Liver (tissue), 8 donors: ENCODE measurements at regions not wholly inside any gene's neighbourhood (a gene's known extent, or its start where the extent isn't known, plus 50 kb on each side); places are given as distances from the start of the nearest gene placed in this dataset.

ENCODE experiments used
- DNase-seq: peaks from one replicate; pipeline ENCODE4 v3.0.0-alpha.2; 2017; ENCODE audit warnings: low spot score
- H3K27ac ChIP-seq, 2 donors: one replicate each; pipeline ENCODE4 v1.7.0; 2013; ENCODE audit warnings: inconsistent platforms in 2 of 2, low read length in 2 of 2, control low read depth in 1 of 2, low read depth in 1 of 2, mild to moderate bottlenecking in 1 of 2
- H3K27me3 ChIP-seq, 4 donors: one replicate each; pipeline versions ENCODE4 v1.6.1 to v1.7.0; 2013; ENCODE audit warnings: low read length in 3 of 4, inconsistent platforms in 1 of 4, mild to moderate bottlenecking in 1 of 4, moderate library complexity in 1 of 4; ENCODE audit not compliant: control insufficient read depth in 4 of 4, insufficient read depth in 4 of 4
- H3K36me3 ChIP-seq, 4 donors: one replicate each; pipeline versions ENCODE4 v1.6.1 to v1.7.0; 2013; ENCODE audit warnings: low read length in 3 of 4, mild to moderate bottlenecking in 3 of 4, low read depth in 1 of 4, moderate library complexity in 1 of 4; ENCODE audit not compliant: control insufficient read depth in 4 of 4, insufficient read depth in 3 of 4
- H3K4me1 ChIP-seq, 4 donors: one replicate each; pipeline versions ENCODE4 v1.6.1 to v1.7.0; 2013; ENCODE audit warnings: low read length in 3 of 4, mild to moderate bottlenecking in 3 of 4, moderate library complexity in 1 of 4; ENCODE audit not compliant: control insufficient read depth in 4 of 4, insufficient read depth in 4 of 4
- H3K4me3 ChIP-seq, 3 donors: one replicate each; pipeline versions ENCODE4 v1.6.1 to v1.7.0; 2013; ENCODE audit warnings: low read length in 3 of 3, control low read depth in 1 of 3, low read depth in 1 of 3, mild to moderate bottlenecking in 1 of 3
- H3K9ac ChIP-seq, 2 donors: one replicate each; pipeline ENCODE4 v1.7.0; 2013; ENCODE audit warnings: low read length in 2 of 2, mild to moderate bottlenecking in 2 of 2, moderate library complexity in 2 of 2, control low read depth in 1 of 2, low read depth in 1 of 2
- H3K9me3 ChIP-seq, 4 donors: one replicate each; pipeline versions ENCODE4 v1.6.1 to v1.7.0; 2013; ENCODE audit warnings: low read length in 3 of 4; ENCODE audit not compliant: control insufficient read depth in 4 of 4
- ATF3 ChIP-seq: IDR thresholded peaks from 2 replicates; pipeline ENCODE4 v1.6.1; 2016; ENCODE audit warnings: antibody characterized with exemption
- CTCF ChIP-seq: fragments of 150-350 bp; IDR thresholded peaks from 2 replicates; pipeline ENCODE4 v1.5.1; 2017; ENCODE audit warnings: improper control_type of control experiment, low read depth, low read length; ENCODE audit not compliant: missing input control
- EGR1 ChIP-seq, 2 donors: IDR thresholded peaks; 2 replicates each; pipeline ENCODE4 v1.6.1; 2016 to 2018; ENCODE audit warnings: antibody characterized with exemption in 2 of 2, low read depth in 2 of 2
- FOXA1 ChIP-seq: IDR thresholded peaks from 2 replicates; pipeline ENCODE4 v1.6.1; 2016; ENCODE audit warnings: antibody characterized with exemption
- FOXA2 ChIP-seq: IDR thresholded peaks from 2 replicates; pipeline ENCODE4 v1.6.1; 2016; ENCODE audit warnings: antibody characterized with exemption
- GABPA ChIP-seq, 2 donors: IDR thresholded peaks in 1 of 2; conservative IDR thresholded peaks in 1 of 2; 2 replicates each; pipeline ENCODE4 v1.6.1; 2016; ENCODE audit warnings: antibody characterized with exemption in 2 of 2, mild to moderate bottlenecking in 1 of 2, moderate library complexity in 1 of 2
- HNF4A ChIP-seq, 2 donors: conservative IDR thresholded peaks; 2 replicates each; pipeline ENCODE4 v1.6.1; 2016; ENCODE audit warnings: antibody characterized with exemption in 2 of 2, mild to moderate bottlenecking in 2 of 2
- HNF4G ChIP-seq: IDR thresholded peaks from 2 replicates; pipeline ENCODE4 v1.6.1; 2016; ENCODE audit warnings: antibody characterized with exemption
- JUND ChIP-seq, 2 donors: IDR thresholded peaks; 2 replicates each; pipeline ENCODE4 v1.6.1; 2016; ENCODE audit warnings: antibody characterized with exemption in 2 of 2
- MAX ChIP-seq: IDR thresholded peaks from 2 replicates; pipeline ENCODE4 v1.6.1; 2016; ENCODE audit warnings: antibody characterized with exemption
- NR2F2 ChIP-seq: IDR thresholded peaks from 2 replicates; pipeline ENCODE4 v1.6.1; 2016; ENCODE audit warnings: antibody characterized with exemption
- RAD21 ChIP-seq, 2 donors: IDR thresholded peaks; 2 replicates each; pipeline ENCODE4 v1.6.1; 2016; ENCODE audit warnings: antibody characterized with exemption in 2 of 2, mild to moderate bottlenecking in 2 of 2
- REST ChIP-seq: IDR thresholded peaks from 2 replicates; pipeline ENCODE4 v1.6.1; 2016; ENCODE audit warnings: antibody characterized with exemption, mild to moderate bottlenecking
- RXRA ChIP-seq, 2 donors: IDR thresholded peaks; 2 replicates each; pipeline ENCODE4 v1.6.1; 2017 to 2018; ENCODE audit warnings: antibody characterized with exemption in 2 of 2, mild to moderate bottlenecking in 1 of 2
- SP1 ChIP-seq: IDR thresholded peaks from 2 replicates; pipeline ENCODE4 v1.6.1; 2018; ENCODE audit warnings: antibody characterized with exemption, mild to moderate bottlenecking
- TAF1 ChIP-seq: conservative IDR thresholded peaks from 2 replicates; pipeline ENCODE4 v1.6.1; 2016; ENCODE audit warnings: antibody characterized with exemption, mild to moderate bottlenecking
- YY1 ChIP-seq: IDR thresholded peaks from 2 replicates; pipeline ENCODE4 v1.6.1; 2016; ENCODE audit warnings: antibody characterized with exemption, mild to moderate bottlenecking
- ZBTB33 ChIP-seq: IDR thresholded peaks from 2 replicates; pipeline ENCODE4 v1.6.1; 2016; ENCODE audit warnings: antibody characterized with exemption
- WGBS: extraction: QIAGEN DNeasy Blood & Tissue Kit; methylation state at CpG from one replicate; pipeline ENCODE4 v1.1.7; 2013; 5-methylcytosine and 5-hydroxymethylcytosine counted together
- donor health status: healthy.
- donor health status: healthy.
- donor health status: healthy.
- donor health status: healthy.
- donor health status: healthy.

- WGBS: 93% methylated on average over 13 of the region's 13 CpGs
- no peak overlapping the region for H3K27ac ChIP-seq
- DNase-seq: no peak
- H3K4me1 ChIP-seq: no peaks in the 10 kb centered on the region
- TF ChIP-seq RXRA (IDR thresholded peaks at IDR 0.05) (no peak), FOXA2 (no peak), ATF3 (no peak), SP1 (no peak), YY1 (no peak), GABPA (IDR thresholded peaks at IDR 0.05 in 1 of 2, conservative IDR thresholded peaks at IDR 0.05 in 1 of 2) (no peak)
- H3K9me3 ChIP-seq: no peaks in the 10 kb centered on the region
- H3K9ac ChIP-seq: no peak overlapping the region
- H3K36me3 ChIP-seq: no peaks in the 10 kb centered on the region
- no peaks in the 10 kb centered on the region for H3K27me3 ChIP-seq
- no peak overlapping the region for H3K4me3 ChIP-seq
These were observed 226.0 kb downstream of the KLF13 start for GRCh38 chr15:31552482-31553099.

- WGBS: 73% methylated on average over 8 of the region's 8 CpGs
- Histone ChIP-seq H3K27ac (no peak overlapping the region), H3K4me3 (no peak overlapping the region), H3K4me1 (no peaks in the 10 kb centered on the region), H3K27me3 (no peaks in the 10 kb centered on the region), H3K9me3 (no peaks in the 10 kb centered on the region), H3K36me3 (no peaks in the 10 kb centered on the region), H3K9ac (no peak overlapping the region)
- no peak for DNase-seq
- TF ChIP-seq MAX: no peak
- no peak for TF ChIP-seq HNF4A (conservative IDR thresholded peaks at IDR 0.05)
- TF ChIP-seq REST: no peak
- no peak for TF ChIP-seq NR2F2
- TF ChIP-seq EGR1 (IDR thresholded peaks at IDR 0.05; ENCODE audit: low read depth in 2 of 2): no peak
- no peak for TF ChIP-seq FOXA2
- TF ChIP-seq HNF4G: no peak
- no peak for TF ChIP-seq FOXA1
- TF ChIP-seq CTCF: no peak
- TF ChIP-seq RXRA (IDR thresholded peaks at IDR 0.05): no peak
- no peak for TF ChIP-seq RAD21 (IDR thresholded peaks at IDR 0.05)
- TF ChIP-seq JUND (IDR thresholded peaks at IDR 0.05): no peak
- no peak for TF ChIP-seq YY1
- no peak for TF ChIP-seq TAF1
- no peak for TF ChIP-seq GABPA (IDR thresholded peaks at IDR 0.05 in 1 of 2, conservative IDR thresholded peaks at IDR 0.05 in 1 of 2)
- TF ChIP-seq ZBTB33: no peak
- TF ChIP-seq ATF3: no peak
These were observed 227.6 kb downstream of the KLF13 start for GRCh38 chr15:31554261-31554660.
